ENCODE measurements at regions not wholly inside any gene's neighbourhood (a gene's known extent, or its start where the extent isn't known, plus 50 kb on each side); places are given as distances from the start of the nearest gene placed in this dataset.

DNA sequence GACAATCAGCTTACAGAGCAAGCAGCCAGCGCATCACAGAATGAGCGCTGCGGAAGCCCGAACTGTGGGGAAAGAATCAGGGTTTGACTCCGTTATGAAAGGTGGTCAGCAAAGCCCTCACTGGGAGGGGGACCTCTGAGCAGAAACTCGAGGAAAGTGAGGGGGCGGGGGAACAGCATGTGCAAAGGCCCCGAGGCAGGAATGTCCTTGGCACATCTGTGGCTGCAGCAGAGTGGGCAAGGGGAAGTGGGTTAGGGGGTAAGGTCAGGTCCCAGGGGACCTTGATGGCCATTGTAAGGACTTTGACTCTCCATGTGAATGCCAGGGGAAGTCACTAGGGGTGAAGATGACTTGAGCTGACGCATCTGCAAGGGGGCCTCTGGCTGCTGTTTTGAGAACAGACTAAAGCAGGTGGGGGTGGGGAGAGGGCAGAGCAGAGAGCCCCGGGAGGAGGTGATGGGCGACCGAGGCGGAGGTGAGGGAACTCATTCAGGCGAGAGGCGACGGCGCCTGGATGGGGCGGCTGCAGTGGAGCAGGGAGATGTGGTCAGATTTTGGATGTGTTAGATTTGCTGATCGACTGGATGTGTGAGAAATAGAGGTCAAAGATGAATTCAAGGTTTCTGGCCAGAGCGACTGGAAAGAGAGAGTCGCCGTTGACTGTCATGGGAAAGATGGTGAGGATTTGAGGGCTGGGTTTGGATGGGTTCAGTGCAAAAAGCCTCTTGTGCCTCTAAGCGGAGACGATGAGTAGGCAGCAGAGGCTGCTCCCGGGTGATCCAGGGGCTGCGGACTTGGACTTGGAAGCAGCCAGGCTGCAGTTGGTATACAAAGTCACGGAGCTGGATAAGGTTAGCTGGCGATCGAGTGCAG lies 108.0 kb upstream of the ZBTB40 start:
- TF ChIP-seq, protein P1, sequence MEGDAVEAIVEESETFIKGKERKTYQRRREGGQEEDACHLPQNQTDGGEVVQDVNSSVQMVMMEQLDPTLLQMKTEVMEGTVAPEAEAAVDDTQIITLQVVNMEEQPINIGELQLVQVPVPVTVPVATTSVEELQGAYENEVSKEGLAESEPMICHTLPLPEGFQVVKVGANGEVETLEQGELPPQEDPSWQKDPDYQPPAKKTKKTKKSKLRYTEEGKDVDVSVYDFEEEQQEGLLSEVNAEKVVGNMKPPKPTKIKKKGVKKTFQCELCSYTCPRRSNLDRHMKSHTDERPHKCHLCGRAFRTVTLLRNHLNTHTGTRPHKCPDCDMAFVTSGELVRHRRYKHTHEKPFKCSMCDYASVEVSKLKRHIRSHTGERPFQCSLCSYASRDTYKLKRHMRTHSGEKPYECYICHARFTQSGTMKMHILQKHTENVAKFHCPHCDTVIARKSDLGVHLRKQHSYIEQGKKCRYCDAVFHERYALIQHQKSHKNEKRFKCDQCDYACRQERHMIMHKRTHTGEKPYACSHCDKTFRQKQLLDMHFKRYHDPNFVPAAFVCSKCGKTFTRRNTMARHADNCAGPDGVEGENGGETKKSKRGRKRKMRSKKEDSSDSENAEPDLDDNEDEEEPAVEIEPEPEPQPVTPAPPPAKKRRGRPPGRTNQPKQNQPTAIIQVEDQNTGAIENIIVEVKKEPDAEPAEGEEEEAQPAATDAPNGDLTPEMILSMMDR (conservative IDR thresholded peaks at IDR 0.05; ENCODE audit: low read depth, low read length) = no peak
- no peak overlapping the region for H3K4me3 ChIP-seq (IDR thresholded peaks at IDR 0.05; ENCODE audit: insufficient read depth, low read depth, low read length)
- H2AFZ ChIP-seq (ENCODE audit: low read depth) = no peak overlapping the region
- no peak overlapping the region for H3K9ac ChIP-seq
- H3K27me3 ChIP-seq (ENCODE audit: insufficient read depth, low read depth) = peaks cover 88% of the 10 kb centered on the region
- no peak overlapping the region for H3K4me2 ChIP-seq
- no peaks in the 10 kb centered on the region for H3K4me1 ChIP-seq (ENCODE audit: low read depth, poor library complexity, severe bottlenecking)
- no peak overlapping the region for H3K27ac ChIP-seq
- H4K20me1 ChIP-seq (ENCODE audit: insufficient read depth) = no peaks in the 10 kb centered on the region
- no peaks in the 10 kb centered on the region for H3K79me2 ChIP-seq (ENCODE audit: insufficient read depth, low read depth)
- H3K36me3 ChIP-seq (ENCODE audit: insufficient read depth) = no peaks in the 10 kb centered on the region

DNA sequence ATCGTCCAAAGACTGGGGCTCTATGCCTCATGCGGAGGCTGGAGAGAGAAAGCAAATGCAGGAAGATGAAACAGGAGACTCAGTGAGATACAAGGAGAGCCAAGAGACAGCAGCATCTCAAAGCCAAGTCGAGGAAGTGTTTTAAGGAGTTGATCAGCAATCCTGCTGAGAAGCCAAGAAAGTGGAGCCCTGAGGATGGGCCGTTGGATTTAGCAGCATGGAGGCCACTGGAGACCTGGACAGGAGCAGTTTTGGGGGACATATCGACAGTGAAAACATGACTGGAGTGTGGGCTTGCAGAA lies 107.4 kb upstream of the ZBTB40 start:
- no peak overlapping the region for H3K4me2 ChIP-seq
- no peaks in the 10 kb centered on the region for H3K36me3 ChIP-seq (ENCODE audit: insufficient read depth)
- no peak overlapping the region for H3K9ac ChIP-seq
- no peaks in the 10 kb centered on the region for H4K20me1 ChIP-seq (ENCODE audit: insufficient read depth)
- no peaks in the 10 kb centered on the region for H3K4me1 ChIP-seq (ENCODE audit: low read depth, poor library complexity, severe bottlenecking)
- H3K79me2 ChIP-seq (ENCODE audit: insufficient read depth, low read depth) = no peaks in the 10 kb centered on the region
- H3K4me3 ChIP-seq (IDR thresholded peaks at IDR 0.05; ENCODE audit: insufficient read depth, low read depth, low read length) = no peak overlapping the region
- TF ChIP-seq, protein P1 (conservative IDR thresholded peaks at IDR 0.05; ENCODE audit: low read depth, low read length) = no peak
- no peak overlapping the region for H3K27ac ChIP-seq
- H3K27me3 ChIP-seq (ENCODE audit: insufficient read depth, low read depth) = peaks cover 88% of the 10 kb centered on the region
- H2AFZ ChIP-seq (ENCODE audit: low read depth) = no peak overlapping the region

DNA sequence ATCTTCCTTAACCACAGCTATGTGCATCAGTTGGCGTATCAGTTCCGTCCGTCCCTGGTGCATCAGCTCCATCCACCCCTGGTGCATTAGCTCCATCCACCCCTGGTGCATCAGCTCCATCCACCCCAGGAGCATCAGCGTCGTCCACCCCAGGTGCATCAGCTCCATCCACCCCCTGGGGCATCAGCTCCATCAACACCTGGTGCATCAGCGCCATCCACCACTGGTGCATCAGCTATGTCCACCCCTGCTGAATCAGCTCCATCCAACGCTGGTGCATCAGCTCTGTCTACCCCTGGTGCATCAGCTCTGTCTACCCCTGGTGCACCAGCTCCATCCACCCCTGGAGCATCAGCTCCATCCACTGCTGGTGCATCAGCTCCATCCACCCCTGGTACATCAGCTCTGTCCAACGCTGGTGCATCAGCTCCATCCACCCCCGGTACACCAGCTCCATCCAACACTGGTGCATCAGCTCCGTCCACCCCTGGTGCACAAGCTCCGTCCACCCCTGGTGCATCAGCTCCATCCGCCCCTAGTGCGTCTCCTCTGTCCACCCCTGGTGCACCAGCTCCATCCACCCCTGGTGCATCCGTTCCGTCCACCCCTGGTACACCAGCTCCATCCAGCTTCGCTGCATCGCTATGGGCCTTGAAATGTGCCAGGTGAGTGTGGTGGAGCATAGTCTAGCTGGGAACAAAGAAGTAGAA lies 106.6 kb upstream of the ZBTB40 start:
- Histone ChIP-seq H3K36me3 (ENCODE audit: insufficient read depth) (no peaks in the 10 kb centered on the region), H3K4me2 (no peak overlapping the region), H2AFZ (ENCODE audit: low read depth) (no peak overlapping the region), H3K9ac (no peak overlapping the region), H3K27ac (no peak overlapping the region), H3K79me2 (ENCODE audit: insufficient read depth, low read depth) (no peaks in the 10 kb centered on the region), H3K4me3 (IDR thresholded peaks at IDR 0.05; ENCODE audit: insufficient read depth, low read depth, low read length) (no peak overlapping the region), H3K27me3 (ENCODE audit: insufficient read depth, low read depth) (peaks cover 92% of the 10 kb centered on the region), H3K4me1 (ENCODE audit: low read depth, poor library complexity, severe bottlenecking) (no peaks in the 10 kb centered on the region), H4K20me1 (ENCODE audit: insufficient read depth) (no peaks in the 10 kb centered on the region)
- TF ChIP-seq, protein P1 (conservative IDR thresholded peaks at IDR 0.05; ENCODE audit: low read depth, low read length) = no peak

DNA sequence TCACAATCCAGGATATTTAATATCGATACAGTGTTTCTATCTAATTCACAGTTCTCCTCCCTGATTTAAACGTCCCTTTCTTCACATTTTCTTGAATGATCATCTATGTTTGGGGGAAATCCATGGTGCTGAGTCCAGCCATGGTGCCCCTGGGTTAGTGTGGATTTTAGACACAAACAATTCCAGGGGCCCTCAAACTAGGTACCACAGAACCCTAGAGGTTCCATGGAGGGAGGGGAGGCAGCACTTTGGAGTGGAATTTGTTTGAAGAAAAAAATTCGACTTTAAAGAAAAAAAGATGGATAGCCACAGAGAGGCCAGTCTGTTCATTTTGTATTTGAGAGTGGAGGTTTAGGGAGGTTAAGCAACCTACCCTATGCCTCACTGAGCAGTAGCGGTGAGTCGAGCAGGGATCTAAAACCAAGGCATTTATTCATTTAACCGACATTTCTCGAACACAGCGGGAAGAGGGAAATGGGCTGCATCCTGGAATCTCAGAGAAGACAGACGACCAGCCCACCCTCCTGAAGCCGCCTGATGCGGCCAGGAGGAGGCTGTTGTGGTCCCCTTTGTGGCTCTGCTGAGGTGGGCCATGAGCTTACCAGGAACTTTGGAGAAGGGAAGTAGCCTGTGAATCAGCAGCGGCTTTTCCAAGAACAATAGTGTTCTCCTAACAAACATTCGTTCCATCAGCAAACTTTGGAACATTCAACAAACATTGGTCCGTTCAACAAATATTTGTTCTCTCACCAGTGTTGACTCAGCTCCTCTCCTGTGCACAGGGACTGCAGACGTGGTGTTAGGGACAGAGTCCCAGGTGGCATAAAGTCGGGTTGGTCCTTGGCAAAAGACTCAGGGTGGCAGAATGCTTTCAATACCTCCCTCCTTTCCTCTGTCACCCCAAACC lies 103.5 kb upstream of the ZBTB40 start:
- Histone ChIP-seq H3K4me1 (ENCODE audit: low read depth, poor library complexity, severe bottlenecking) (no peaks in the 10 kb centered on the region), H3K79me2 (ENCODE audit: insufficient read depth, low read depth) (no peaks in the 10 kb centered on the region), H3K4me3 (IDR thresholded peaks at IDR 0.05; ENCODE audit: insufficient read depth, low read depth, low read length) (no peak overlapping the region), H3K27ac (no peak overlapping the region), H3K9ac (no peak overlapping the region), H3K27me3 (ENCODE audit: insufficient read depth, low read depth) (peaks cover 88% of the 10 kb centered on the region), H3K36me3 (ENCODE audit: insufficient read depth) (no peaks in the 10 kb centered on the region), H3K4me2 (no peak overlapping the region), H2AFZ (ENCODE audit: low read depth) (no peak overlapping the region), H4K20me1 (ENCODE audit: insufficient read depth) (no peaks in the 10 kb centered on the region)
- TF ChIP-seq, protein P1 (conservative IDR thresholded peaks at IDR 0.05; ENCODE audit: low read depth, low read length) = no peak

Measured in KMS-11 (cell line).